ENCODE measurements at regions not wholly inside any gene's neighbourhood (a gene's known extent, or its start where the extent isn't known, plus 50 kb on each side); places are given as distances from the start of the nearest gene placed in this dataset.
"Not testable (repeated sequence)": the region's sequence is repeated elsewhere in the genome, so short reads cannot be mapped to it uniquely, and the experiment has no call there.

DNA sequence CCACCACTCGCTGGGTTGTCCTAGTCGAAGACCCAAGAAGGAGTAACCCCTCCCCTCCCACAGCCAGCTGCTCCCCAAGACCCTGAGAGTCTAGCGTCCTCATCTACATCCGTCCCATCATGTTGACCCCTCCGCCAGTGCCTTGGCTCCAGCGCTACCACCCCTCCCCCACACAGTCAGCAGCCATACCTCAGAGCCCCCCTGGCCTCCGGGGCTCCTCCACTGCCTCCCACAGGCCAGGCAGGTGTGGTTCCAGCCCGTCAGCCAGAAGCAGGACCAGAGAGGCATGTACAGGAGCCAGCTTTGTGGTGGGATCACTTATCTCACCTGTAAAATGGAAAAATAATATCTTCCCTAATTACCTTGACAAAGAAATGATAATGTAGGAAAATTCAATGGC, 51.5 kb upstream of the PHF21B start:
- no peak for DNase-seq

DNA sequence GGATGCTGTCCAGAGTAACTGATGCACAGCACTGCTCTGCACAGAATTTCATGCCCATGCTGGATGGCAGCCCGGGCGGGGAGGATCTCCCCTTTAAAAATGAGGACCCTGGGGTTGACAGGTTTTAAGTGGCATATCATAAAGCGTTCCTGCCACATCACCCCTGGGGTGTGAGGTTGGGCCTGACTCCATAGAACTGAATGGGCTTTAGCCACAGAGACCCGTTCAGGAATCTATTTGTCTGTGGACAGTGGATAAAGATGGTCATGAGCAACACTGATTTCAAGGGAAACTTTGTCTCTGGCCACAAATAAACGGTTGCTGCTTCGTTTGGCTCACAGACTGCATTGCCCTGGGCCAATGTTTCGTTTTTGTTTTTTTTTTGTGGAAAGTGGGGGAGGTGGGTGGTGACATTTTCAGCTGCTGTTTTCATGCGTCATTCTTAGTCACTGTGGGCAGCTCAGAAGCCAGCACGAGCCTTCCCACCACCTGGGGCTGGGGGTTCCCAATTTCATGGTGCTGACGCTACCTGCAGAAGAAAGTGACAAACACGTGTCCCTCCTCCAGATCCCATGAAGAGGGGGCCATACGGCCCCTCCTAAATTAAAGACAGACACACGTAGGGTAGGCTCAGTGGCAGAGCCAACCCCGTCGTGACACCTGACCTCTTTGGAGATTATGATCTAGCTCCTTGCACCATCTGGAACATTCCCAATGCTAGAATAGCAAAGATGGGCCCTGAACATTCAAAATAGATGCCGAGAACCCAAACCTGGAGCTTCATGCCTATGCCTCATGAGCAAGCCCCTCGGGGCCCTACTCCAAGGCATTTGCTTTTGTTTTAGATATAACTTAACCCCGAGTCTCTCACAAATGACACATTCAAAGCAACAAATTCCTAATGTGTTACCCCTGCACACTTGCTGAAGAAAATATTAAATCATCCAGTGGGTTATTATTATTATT, 54.8 kb upstream of the PHF21B start:
- peak in 1 of 51 donors; percentile 18 for DNase-seq

DNA sequence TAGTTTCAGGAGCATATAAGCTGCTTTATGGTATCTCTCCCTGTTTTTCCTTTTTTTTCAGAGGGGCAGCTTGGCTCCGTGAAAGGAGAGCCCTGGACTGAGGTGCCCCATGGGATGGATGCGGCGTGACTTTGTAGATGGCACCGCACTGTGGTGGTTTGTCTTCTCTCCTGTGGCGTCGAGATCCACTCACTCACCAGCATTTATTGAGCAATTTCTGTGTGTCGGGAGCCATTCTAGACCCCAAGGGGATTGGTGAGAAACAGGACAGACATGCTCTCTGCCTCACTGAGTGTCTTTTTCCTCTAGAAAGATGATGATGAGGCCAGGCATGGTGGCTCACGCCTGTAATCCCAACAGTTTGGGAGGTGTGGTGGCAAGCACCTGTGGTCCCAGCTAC, 55.9 kb upstream of the PHF21B start:
- no peak for DNase-seq

DNA sequence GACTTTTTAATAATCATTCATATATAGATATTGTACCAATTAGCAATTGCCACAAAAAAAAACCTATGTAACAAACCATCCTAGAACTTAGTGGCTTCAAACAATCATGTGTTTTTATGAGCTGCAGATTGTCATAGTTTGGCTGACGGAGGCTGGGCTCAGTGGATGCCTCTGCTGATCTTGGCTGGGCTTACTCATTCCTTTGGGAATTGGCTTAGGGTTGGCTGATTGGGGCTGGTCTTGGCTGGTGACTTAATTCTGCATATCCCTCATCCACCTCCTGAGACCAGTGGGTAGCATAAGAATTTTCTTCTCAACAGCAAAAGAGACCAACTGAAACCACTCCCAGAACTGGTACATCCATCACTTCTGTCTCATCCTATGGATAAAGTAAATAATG, 57.9 kb upstream of the PHF21B start:
- DNase-seq = no peak

DNA sequence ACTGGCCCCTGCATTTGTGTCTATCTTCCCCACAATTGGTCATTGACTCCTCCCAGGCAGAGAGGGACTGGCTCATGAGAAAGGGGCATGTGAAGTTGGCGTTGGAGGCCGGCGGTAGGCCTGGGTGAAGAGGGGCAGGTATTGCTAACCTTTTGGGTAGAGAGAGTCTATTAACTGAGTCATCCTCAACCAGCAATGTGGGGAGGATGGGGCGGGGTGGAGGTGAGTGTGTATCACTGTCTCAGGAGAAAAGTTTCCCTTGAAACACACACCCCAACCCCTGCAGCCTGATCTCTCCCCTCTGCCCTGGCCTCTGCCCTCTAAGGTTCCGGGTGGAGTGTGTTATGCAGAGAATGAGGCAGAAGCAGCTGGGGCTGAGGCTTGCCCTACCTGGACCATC, 60.1 kb upstream of the PHF21B start:
- DNase-seq = no peak

DNA sequence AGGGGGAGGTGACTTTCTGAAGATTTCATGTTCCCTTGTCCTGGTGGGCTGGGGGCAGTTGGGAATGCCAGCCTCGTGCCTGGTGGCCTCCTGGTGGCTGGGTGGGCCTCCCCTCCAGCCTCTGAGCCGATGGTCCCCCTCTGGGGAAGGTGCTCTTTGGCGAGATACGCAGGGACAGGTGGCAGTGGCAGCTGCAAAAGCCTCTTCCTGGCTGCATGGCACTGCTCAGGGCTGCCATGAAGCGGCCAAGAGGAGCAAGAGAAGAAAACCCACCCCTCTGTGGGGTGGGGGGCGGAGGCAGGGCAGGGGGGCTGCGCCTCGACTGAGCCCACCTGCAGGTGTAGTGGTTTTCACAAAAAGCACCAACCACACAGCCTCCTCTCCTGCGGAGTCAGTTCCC, 61.8 kb upstream of the PHF21B start:
- DNase-seq = no peak

DNA sequence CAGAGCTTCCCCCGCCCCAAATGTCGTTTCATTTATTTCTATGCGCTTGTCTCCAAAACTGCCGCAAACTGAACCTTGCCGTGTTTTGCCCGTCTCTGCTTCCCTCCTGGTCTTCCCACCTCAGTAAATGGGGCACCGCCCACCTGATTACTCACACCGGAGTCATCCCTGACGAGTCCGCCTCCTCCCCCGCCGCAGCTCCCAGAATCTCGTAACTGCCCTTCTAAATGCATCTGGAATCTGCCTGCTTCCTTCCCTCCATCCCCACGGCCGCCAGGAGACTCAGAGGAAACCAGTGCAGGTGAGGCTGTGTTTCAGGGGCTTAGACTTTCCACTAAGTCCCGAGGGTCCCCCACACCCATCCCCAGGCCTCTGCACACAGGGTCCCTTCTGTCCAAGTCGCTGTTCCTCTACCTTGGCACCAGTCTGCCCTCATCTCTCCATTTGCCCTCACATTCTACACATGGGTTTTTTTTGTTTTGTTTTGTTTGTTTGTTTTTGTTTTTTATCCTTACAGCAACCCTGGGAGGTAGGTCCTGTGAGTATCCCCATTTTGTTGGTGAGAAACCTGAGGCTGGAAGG, 62.6 kb upstream of the PHF21B start:
- peak in 3 of 51 donors; percentile 16 to 31 (median 16) for DNase-seq

DNA sequence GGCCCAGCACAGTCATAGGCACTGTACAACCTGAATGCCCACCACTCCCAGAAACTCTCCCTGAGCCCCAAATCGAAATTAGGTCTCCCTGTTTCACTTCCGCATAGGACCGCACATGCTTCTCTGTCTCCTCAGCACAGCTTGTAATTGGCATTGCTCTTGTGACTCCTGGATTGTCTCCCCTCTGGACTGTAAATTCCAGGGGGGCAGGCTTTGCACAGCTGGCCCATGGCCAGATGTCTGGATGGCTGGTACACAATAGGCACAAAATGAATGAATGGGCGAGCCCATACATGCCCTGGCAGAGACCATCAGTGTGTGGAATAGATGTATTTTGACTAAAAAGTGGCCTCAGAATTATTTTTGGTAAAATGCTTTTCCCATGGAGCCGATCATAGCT, 63.3 kb upstream of the PHF21B start:
- no peak for DNase-seq

DNA sequence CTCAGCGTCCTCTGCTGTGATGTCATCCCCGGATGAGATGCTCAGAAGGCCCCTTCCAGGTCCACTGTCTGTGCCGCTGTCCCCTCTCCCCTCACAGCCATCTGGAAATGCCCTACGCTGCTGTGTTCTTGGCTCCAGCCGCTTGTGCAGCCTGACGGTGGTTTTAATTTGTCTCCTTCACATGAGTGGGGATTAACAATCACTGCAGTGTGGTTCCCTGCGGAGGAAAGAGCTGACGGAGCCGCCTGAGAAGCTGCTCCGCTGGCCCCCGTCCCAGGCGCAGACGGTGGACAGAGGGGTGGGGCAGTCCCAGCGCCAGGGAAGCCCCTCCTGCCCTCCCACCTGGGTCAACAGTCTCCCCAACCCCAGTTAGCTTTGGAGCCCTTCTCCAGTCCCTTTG, 67.5 kb upstream of the PHF21B start:
- peak in 2 of 51 donors; percentile 1 to 3 for DNase-seq

DNA sequence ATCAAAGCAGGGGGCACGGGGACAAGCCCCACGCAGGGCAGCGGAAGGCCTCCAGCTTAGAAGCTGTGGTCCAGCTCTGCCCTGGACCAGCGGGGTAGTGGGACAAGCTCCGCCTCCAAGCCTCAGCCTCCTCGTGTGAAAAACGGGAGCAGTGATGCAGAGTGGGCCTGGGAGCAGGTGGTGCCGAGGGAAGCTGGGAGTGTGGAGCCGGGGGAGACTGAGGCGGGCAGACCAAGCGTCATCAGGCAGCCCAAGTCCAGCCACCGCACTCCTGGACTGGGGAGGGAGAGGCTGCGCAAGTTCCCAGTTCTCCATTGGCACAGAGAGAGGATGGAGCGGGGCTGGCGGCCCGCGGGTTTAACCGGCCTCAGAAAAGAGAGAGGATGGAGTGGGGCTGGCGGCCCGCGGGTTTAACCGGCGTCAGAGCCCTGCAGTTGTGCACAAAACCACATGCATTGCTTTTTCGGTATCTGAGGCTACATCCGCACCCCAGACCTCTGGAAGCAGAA, 68.1 kb upstream of the PHF21B start:
- DNase-seq = no peak

DNA sequence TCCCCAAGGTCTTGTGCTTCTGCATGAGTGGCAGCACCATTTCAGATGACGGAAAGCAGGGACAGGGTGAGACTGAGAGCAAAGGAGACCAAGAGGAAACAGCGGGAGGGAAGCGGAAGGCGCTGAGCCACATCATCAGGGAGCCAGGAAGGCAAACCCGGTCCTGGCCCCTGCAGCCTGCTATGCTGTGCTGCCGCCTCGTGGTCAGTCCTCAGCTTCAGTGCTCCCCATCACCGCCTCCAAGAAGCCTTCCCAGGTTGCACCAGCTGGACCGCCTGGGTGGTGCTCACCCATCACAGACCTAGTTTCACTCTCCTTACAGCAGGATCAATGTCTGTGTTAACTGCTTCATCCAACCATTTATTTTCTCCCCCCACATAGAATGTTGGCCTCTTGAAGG, 73.0 kb upstream of the PHF21B start:
- no peak for DNase-seq

DNA sequence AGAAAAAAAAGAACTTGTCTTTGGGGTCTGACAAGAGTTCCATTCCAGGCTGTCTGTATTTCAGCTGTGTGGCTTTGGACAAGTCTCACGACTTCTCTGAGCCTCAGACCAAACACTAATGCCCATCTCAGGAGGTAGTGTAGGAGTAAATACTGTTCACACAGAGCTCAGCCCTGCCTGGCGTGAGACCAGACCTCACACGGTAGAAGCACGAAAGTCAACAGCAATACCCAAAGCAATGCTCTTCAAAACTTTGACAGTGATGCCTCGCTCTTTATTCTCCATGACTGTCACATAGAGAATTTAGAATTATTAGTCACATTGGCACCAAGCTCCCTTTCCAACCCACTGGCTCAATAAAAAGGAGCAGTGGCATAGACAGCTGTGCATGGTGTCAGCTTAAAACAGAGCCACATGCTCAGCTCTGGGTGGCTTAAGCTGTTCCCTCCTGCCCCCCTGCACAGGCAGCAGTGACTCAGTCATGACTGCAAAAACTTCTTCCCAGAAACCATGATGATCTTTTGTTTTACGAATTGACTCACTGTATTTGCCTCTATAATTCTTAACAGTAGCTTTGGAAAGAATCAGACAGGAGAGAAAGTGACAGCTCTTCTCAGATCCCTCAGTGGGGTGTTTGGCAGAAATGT, 74.0 kb upstream of the PHF21B start:
- DNase-seq = peak in 2 of 51 donors; percentile 25 to 31

DNA sequence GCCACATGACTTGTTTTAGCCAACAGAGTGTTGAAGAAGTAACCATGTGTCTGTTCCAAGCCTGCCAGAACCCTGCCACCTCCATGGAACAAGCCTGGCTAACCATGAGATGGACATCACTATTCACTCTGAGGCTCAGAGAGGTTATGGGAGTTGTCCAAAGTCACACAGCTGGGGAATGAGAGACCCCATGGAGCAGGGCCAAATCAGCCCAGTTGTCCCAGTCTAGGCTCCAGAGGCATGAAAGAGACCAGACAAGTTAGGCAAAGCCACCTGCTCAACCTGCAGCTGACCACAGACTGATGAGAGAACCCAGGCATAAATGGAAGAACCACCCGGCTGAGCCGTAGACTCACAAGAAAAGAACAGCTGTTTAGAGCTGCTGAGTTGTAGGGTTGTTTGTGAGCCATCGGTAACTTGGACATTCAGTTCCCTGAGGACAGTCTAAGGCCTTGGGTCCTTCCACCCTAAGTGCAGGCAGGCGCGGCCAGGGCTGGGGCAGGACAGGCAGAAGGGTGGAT, 74.7 kb upstream of the PHF21B start:
- DNase-seq = no peak

DNA sequence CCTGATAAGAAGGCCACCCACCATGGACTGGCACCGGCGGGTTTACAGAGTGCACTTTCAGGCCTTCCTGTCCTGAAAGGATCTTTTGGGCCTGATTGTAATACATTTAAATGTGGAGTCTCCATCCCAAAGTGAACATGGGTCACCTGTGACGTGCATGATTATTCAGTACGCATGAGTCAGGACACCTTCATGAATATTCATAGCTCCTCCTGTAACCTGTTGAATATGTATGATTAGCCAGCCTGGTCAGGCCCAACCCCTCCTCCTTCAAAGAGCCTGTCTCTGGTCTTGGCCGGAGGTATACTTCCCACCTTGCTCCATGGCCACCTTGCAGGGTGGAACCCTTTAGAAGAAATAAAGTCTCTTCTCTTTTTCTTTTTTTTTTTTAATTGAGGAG, 75.9 kb upstream of the NUP50 start:
- DNase-seq = no peak

DNA sequence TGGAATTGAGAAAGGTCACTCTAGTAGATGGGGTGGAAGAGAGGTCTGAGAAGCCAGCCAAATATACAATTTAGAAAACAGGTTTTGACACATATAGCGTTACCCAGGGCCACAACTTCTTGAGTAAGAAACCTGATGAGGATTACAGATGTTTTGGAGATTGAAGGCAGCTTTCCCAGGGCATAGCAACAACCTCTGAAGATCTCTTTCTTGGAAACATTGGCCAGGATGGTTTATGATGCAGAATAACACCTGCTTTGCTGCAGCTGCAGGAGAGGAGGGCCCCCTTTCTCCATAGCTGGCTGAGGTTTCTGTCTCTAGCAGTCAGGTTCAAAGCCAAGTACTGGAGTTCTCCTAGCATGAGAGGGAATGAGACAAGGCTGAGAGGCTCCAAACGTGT, 75.1 kb upstream of the NUP50 start:
- DNase-seq = no peak

DNA sequence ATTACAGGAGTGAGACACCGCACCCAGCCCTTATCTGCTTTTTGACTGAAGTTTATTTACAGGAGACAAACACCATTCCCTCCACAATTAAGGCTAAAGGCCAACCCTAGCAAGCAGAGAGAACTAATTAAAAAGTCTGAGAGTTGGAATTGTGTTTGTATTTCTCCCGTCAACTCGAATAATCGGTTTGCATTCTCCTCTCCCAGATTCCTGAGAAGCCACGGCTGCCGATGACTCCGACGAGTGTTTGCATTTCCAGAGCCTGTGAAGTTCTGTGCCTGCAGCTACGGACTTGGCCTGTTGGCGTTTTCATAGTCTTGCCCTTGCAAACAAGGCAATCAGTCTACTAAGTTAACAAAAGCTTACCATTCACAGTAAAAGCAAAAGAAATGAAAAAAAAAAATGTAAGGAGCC, 73.2 kb upstream of the NUP50 start:
- no peak for DNase-seq

DNA sequence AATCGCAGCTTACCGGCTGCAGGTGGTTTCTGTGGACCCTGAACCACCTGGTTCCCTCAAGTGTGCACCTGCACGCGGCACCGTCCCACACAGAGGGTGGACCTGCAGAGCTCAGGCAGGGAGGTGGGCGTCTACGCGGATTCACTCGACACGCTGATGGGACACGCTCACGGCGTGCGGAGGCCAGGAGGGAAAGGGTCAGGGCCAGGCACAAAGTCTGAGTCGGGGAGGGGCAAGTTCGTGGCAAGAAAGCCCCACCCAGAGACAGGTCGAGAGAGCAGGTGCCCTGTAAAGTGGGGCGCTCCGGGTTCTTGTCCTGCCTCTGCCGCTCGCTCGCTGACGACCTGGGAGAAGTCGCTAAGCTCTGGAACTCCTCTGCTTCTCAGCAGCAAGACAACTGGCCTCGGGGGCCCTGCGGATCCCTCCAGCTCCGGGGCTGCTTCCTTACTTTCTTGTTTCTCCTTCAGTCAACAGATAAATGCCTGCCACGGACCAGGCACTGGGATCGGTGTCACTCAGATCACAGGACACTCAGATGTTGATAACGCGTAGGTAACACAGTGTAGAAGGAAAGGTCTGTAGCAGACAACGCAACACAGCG, 72.4 kb upstream of the NUP50 start:
- DNase-seq = no peak

DNA sequence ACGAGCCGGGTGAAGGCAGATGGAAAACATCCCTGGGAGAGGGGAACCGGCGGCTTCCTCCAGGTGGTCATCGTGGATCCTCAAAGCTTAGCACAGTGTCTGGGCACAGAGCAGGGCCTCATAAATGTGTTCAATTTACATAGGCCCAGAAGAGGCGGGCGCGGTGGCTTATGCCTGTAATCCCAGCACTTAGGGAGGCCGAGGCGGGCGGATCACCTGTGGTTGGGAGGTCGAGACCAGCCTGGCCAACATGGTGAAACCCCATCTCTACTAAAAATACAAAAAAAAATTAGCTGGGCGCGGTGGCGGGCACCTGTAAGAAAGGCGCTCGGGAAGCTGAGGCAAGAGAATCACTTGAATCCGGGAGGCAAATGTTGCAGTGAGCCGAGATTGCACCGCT, 71.8 kb upstream of the NUP50 start:
- DNase-seq = not testable (repeated sequence)

DNA sequence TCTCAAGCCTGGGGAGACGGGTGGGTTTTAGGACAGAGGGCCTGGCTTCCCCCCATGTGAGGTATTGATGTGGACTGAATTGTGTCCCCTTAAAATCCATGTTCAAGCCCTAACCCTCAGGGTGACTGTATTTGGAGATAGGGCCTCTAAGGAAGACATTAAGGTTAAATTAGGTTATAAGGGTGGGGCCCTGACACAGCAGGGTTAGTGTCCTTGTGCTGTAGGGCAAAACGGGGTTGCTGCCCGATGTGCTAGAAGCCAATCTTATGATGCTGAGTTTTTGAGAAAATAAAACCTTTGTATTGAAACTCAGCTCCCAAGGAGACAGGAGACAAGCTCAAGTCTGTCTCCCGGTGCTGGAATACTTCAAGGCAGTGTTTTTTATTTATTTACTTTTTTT, 71.1 kb upstream of the NUP50 start:
- no peak for DNase-seq

DNA sequence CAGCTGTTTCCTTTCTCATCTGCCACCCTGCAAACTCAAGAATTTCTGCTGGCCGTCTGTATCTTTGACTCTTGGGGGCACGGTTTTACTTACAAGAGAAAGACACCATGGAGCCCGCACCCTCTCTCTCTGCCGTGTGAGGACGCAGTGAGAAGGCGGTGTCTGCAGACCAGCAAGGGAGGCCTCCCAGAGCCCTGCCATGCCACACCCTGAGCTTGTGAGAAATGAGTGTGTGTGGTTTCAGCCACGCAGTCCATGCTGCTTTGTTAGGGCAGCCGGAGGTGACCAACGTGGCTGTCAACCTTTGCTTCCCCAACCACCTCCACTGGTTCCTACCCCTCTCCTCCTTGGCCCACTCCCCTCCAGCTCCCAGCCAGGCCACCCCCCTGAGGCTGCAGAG, 70.1 kb upstream of the NUP50 start:
- DNase-seq = no peak

DNA sequence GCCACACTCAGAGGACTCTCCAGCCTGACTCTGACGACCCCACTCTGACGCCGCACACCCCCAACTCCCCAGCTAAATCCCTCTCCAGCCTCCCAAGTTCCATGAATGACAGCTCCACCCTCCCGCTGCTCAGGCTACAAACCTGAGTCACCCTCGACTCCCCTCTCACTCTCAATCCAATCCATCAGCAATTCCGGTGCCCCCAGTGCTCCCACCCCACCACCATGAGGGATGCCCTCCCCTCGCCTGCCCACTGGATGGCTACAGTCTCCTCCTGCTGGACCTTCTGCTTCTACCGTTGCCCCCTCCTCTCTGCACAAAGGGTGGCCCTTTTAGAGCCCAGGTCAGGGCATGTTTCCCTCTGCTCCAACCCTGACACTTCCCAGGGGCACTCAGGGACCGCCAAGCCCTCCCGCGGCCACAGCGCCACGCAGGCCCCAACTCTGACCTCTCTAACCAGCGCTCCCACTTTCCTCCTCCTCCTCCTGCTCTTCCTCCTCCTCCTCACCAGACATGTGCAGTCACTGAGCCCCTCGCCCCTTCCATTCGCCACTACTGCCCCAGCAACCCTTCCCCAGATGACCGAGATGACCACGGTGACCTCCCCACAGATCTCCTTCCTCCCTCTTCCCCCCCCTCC, 69.5 kb upstream of the NUP50 start:
- no peak for DNase-seq

All from hypothalamus (tissue), 51 donors.